GM23338 (cell line): ENCODE measurements at regions not wholly inside any gene's neighbourhood (a gene's known extent, or its start where the extent isn't known, plus 50 kb on each side); places are given as distances from the start of the nearest gene placed in this dataset.

ENCODE experiments used
- ATAC-seq: fragments of 200-7000 bp; cut with Tn5 transposase; 3 replicates; pipeline ENCODE4 v1.9.1; 2020
- DNase-seq: peaks from one replicate; pipeline ENCODE4 v3.0.0-alpha.2; 2015; ENCODE audit warnings: low spot score
- H2AFZ ChIP-seq: fragments of 200-600 bp; sonication (generic); 2 replicates; pipeline ENCODE4 v1.8.0; 2016; ENCODE audit warnings: antibody characterized with exemption, mild to moderate bottlenecking, moderate library complexity
- H3F3A ChIP-seq: fragments of 200-600 bp; sonication (generic); replicated peaks from 2 replicates; pipeline ENCODE4 v1.8.0; 2017; ENCODE audit warnings: antibody characterized with exemption, mixed run types, low read depth
- H3K27ac ChIP-seq: fragments of 200-600 bp; sonication (generic); 2 replicates; pipeline ENCODE4 v1.6.1; 2016; ENCODE audit warnings: low read depth
- H3K27me3 ChIP-seq: fragments of 200-600 bp; sonication (generic); 2 replicates; pipeline ENCODE4 v1.8.0; 2016; ENCODE audit warnings: mild to moderate bottlenecking, mixed run types, moderate library complexity; ENCODE audit not compliant: insufficient read depth
- H3K36me3 ChIP-seq: fragments of 200-600 bp; sonication (generic); 2 replicates; pipeline ENCODE4 v1.8.0; 2016; ENCODE audit warnings: mild to moderate bottlenecking; ENCODE audit not compliant: insufficient read depth
- H3K4me1 ChIP-seq: fragments of 200-600 bp; sonication (generic); 2 replicates; pipeline ENCODE4 v1.8.0; 2016; ENCODE audit warnings: mild to moderate bottlenecking, moderate library complexity; ENCODE audit not compliant: insufficient read depth
- H3K4me2 ChIP-seq: fragments of 200-600 bp; sonication (generic); 2 replicates; pipeline ENCODE4 v1.7.1; 2017; ENCODE audit warnings: mixed run types
- H3K4me3 ChIP-seq: fragments of 200-600 bp; sonication (generic); 2 replicates; pipeline ENCODE4 v1.6.1; 2016; ENCODE audit warnings: mixed run types
- H3K79me2 ChIP-seq: fragments of 200-600 bp; sonication (generic); replicated peaks from 2 replicates; pipeline ENCODE4 v1.8.0; 2017; ENCODE audit warnings: mild to moderate bottlenecking; ENCODE audit not compliant: insufficient read depth
- H3K9me2 ChIP-seq: fragments of 200-600 bp; sonication (generic); 2 replicates; pipeline ENCODE4 v1.8.0; 2017; ENCODE audit not compliant: insufficient read depth
- H4K20me1 ChIP-seq: fragments of 200-600 bp; sonication (generic); replicated peaks from 2 replicates; pipeline ENCODE4 v1.8.0; 2017; ENCODE audit warnings: mild to moderate bottlenecking; ENCODE audit not compliant: insufficient read depth
- H3K27ac Mint-ChIP-seq: 2 replicates; pipeline ENCODE4 v1.8.0; 2020; ENCODE audit warnings: inconsistent platforms, mild to moderate bottlenecking, moderate library complexity, mixed read lengths
- H3K27me3 Mint-ChIP-seq: 3 replicates; pipeline ENCODE4 v1.8.0; 2022; ENCODE audit warnings: low read depth, mild to moderate bottlenecking, moderate library complexity, mixed read lengths, inconsistent platforms; ENCODE audit not compliant: insufficient read depth, poor library complexity
- H3K36me3 Mint-ChIP-seq: 3 replicates; pipeline ENCODE4 v1.8.0; 2021; ENCODE audit warnings: low read depth, mild to moderate bottlenecking, inconsistent platforms, moderate library complexity, mixed read lengths
- H3K4me1 Mint-ChIP-seq: 3 replicates; pipeline ENCODE4 v1.8.0; 2020; ENCODE audit warnings: mild to moderate bottlenecking, inconsistent platforms, mixed read lengths
- H3K4me3 Mint-ChIP-seq: 3 replicates; pipeline ENCODE4 v1.8.0; 2021; ENCODE audit warnings: moderate library complexity, mild to moderate bottlenecking, inconsistent platforms, mixed read lengths
- H3K9me3 Mint-ChIP-seq: 3 replicates; pipeline ENCODE4 v1.8.0; 2020; ENCODE audit warnings: moderate library complexity, mild to moderate bottlenecking, inconsistent platforms, mixed read lengths
- EZH2 ChIP-seq: fragments of 200-600 bp; sonication (generic); IDR thresholded peaks from one replicate; pipeline ENCODE4 v1.8.0; 2017; ENCODE audit warnings: antibody characterized with exemption, mild to moderate bottlenecking, low read depth; ENCODE audit not compliant: unreplicated experiment
- JUNB ChIP-seq: IDR thresholded peaks from one replicate; pipeline ENCODE4 v1.6.1; 2016; ENCODE audit warnings: antibody characterized with exemption; ENCODE audit not compliant: unreplicated experiment
- NANOG ChIP-seq: IDR thresholded peaks from 2 replicates; pipeline ENCODE4 v1.6.1; 2016; ENCODE audit warnings: antibody characterized with exemption, borderline replicate concordance
- POLR2AphosphoS5 ChIP-seq: IDR thresholded peaks from 2 replicates; pipeline ENCODE4 v1.6.1; 2016; ENCODE audit warnings: antibody characterized with exemption, low read depth
- STAT1 ChIP-seq: IDR thresholded peaks from one replicate; pipeline ENCODE4 v1.6.1; 2016; ENCODE audit warnings: antibody characterized with exemption; ENCODE audit not compliant: unreplicated experiment
- ZNF114 ChIP-seq: fragments of 250-450 bp; sonication (Bioruptor Pico); IDR thresholded peaks from 2 replicates; pipeline ENCODE4 v1.5.0; 2020; ENCODE audit warnings: mild to moderate bottlenecking, moderate library complexity
- ZNF331 ChIP-seq: fragments of 250-450 bp; sonication (Bioruptor Pico); IDR thresholded peaks from 2 replicates; pipeline ENCODE4 v1.5.0; 2020; ENCODE audit warnings: low read depth, mild to moderate bottlenecking, moderate library complexity
- TF ChIP-seq, protein P1 (sequence below): IDR thresholded peaks from one replicate; pipeline ENCODE4 v1.6.1; 2018; ENCODE audit warnings: antibody characterized with exemption; ENCODE audit not compliant: unreplicated experiment
- TF ChIP-seq, protein P2 (sequence below): fragments of 250-450 bp; sonication (Bioruptor Pico); IDR thresholded peaks from 2 replicates; pipeline ENCODE4 v1.5.0; 2020; ENCODE audit warnings: mild to moderate bottlenecking, moderate library complexity

DNA sequence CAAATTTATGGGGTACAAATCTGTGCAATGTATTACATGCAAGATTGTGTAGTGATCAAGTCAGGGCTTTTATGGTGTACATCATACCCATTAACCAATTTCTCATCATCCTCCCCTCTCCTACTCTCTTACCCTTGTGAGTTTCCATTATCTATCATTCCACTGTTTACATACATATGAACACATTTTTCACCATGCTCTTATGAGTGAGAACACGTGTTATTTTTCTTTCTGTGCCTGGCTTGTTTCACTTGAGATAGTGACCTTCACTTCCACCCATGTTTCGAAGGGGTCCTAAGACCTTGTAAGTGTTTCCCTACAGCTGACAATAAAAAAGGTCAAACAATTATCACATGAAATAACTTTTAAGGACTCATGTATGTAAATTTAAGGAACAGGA is 281.7 kb upstream of the CD180 start (continued):
- no peak for TF ChIP-seq ZNF331 (CRISPR knock-in tag)
- no peak for TF ChIP-seq NANOG
- TF ChIP-seq ZNF114 = no peak
- TF ChIP-seq, protein P1, sequence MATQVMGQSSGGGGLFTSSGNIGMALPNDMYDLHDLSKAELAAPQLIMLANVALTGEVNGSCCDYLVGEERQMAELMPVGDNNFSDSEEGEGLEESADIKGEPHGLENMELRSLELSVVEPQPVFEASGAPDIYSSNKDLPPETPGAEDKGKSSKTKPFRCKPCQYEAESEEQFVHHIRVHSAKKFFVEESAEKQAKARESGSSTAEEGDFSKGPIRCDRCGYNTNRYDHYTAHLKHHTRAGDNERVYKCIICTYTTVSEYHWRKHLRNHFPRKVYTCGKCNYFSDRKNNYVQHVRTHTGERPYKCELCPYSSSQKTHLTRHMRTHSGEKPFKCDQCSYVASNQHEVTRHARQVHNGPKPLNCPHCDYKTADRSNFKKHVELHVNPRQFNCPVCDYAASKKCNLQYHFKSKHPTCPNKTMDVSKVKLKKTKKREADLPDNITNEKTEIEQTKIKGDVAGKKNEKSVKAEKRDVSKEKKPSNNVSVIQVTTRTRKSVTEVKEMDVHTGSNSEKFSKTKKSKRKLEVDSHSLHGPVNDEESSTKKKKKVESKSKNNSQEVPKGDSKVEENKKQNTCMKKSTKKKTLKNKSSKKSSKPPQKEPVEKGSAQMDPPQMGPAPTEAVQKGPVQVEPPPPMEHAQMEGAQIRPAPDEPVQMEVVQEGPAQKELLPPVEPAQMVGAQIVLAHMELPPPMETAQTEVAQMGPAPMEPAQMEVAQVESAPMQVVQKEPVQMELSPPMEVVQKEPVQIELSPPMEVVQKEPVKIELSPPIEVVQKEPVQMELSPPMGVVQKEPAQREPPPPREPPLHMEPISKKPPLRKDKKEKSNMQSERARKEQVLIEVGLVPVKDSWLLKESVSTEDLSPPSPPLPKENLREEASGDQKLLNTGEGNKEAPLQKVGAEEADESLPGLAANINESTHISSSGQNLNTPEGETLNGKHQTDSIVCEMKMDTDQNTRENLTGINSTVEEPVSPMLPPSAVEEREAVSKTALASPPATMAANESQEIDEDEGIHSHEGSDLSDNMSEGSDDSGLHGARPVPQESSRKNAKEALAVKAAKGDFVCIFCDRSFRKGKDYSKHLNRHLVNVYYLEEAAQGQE = no peak
- TF ChIP-seq EZH2 = no peak
- TF ChIP-seq STAT1 = no peak
- no peak for TF ChIP-seq JUNB
- TF ChIP-seq POLR2AphosphoS5 = no peak

DNA sequence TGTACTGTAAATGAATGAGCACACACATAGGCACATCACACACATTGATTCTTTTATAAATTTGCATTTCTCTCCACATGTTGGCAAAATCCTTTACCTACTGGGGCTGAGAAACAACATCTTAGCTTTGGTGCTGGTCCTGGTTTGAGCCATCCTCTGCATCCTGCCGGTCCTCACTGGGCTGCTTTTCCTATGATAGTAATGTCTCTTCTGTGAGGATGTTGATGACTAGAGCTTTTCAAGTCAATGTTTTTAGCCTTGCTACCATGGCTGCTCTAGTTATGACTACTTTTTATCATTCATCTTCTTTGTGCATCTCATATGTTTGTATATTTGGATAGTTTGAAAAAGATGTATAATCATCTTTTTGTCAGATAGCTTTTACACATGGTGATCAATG is 280.4 kb upstream of the CD180 start:
- ATAC-seq (no peak), DNase-seq (no peak)
- no peak overlapping the region for H3K4me2 ChIP-seq
- Mint-ChIP-seq H3K4me3 (no peak overlapping the region), H3K27ac (no peak overlapping the region), H3K27me3 (no peaks in the 10 kb centered on the region), H3K36me3 (no peaks in the 10 kb centered on the region), H3K9me3 (no peaks in the 10 kb centered on the region), H3K4me1 (no peaks in the 10 kb centered on the region; the same call in 2 of the 3 replicates)
- H3F3A ChIP-seq = no peaks in the 10 kb centered on the region
- no peaks in the 10 kb centered on the region for H3K36me3 ChIP-seq
- TF ChIP-seq, protein P2, sequence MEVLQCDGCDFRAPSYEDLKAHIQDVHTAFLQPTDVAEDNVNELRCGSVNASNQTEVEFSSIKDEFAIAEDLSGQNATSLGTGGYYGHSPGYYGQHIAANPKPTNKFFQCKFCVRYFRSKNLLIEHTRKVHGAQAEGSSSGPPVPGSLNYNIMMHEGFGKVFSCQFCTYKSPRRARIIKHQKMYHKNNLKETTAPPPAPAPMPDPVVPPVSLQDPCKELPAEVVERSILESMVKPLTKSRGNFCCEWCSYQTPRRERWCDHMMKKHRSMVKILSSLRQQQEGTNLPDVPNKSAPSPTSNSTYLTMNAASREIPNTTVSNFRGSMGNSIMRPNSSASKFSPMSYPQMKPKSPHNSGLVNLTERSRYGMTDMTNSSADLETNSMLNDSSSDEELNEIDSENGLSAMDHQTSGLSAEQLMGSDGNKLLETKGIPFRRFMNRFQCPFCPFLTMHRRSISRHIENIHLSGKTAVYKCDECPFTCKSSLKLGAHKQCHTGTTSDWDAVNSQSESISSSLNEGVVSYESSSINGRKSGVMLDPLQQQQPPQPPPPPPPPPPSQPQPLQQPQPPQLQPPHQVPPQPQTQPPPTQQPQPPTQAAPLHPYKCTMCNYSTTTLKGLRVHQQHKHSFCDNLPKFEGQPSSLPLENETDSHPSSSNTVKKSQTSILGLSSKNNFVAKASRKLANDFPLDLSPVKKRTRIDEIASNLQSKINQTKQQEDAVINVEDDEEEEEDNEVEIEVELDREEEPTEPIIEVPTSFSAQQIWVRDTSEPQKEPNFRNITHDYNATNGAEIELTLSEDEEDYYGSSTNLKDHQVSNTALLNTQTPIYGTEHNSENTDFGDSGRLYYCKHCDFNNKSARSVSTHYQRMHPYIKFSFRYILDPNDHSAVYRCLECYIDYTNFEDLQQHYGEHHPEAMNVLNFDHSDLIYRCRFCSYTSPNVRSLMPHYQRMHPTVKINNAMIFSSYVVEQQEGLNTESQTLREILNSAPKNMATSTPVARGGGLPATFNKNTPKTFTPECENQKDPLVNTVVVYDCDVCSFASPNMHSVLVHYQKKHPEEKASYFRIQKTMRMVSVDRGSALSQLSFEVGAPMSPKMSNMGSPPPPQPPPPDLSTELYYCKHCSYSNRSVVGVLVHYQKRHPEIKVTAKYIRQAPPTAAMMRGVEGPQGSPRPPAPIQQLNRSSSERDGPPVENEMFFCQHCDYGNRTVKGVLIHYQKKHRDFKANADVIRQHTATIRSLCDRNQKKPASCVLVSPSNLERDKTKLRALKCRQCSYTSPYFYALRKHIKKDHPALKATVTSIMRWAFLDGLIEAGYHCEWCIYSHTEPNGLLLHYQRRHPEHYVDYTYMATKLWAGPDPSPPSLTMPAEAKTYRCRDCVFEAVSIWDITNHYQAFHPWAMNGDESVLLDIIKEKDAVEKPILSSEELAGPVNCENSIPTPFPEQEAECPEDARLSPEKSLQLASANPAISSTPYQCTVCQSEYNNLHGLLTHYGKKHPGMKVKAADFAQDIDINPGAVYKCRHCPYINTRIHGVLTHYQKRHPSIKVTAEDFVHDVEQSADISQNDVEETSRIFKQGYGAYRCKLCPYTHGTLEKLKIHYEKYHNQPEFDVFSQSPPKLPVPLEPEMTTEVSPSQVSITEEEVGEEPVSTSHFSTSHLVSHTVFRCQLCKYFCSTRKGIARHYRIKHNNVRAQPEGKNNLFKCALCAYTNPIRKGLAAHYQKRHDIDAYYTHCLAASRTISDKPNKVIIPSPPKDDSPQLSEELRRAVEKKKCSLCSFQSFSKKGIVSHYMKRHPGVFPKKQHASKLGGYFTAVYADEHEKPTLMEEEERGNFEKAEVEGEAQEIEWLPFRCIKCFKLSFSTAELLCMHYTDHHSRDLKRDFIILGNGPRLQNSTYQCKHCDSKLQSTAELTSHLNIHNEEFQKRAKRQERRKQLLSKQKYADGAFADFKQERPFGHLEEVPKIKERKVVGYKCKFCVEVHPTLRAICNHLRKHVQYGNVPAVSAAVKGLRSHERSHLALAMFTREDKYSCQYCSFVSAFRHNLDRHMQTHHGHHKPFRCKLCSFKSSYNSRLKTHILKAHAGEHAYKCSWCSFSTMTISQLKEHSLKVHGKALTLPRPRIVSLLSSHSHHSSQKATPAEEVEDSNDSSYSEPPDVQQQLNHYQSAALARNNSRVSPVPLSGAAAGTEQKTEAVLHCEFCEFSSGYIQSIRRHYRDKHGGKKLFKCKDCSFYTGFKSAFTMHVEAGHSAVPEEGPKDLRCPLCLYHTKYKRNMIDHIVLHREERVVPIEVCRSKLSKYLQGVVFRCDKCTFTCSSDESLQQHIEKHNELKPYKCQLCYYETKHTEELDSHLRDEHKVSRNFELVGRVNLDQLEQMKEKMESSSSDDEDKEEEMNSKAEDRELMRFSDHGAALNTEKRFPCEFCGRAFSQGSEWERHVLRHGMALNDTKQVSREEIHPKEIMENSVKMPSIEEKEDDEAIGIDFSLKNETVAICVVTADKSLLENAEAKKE (CRISPR knock-in tag) = no peak
- no peak overlapping the region for H3K27ac ChIP-seq
- H2AFZ ChIP-seq = no peak overlapping the region
- H3K27me3 ChIP-seq = no peaks in the 10 kb centered on the region
- no peaks in the 10 kb centered on the region for H4K20me1 ChIP-seq
- no peaks in the 10 kb centered on the region for H3K79me2 ChIP-seq
- no peaks in the 10 kb centered on the region for H3K4me1 ChIP-seq
- H3K4me3 ChIP-seq = no peak overlapping the region
- H3K9me2 ChIP-seq = no peaks in the 10 kb centered on the region
